ENCODE measurements at regions not wholly inside any gene's neighbourhood (a gene's known extent, or its start where the extent isn't known, plus 50 kb on each side); places are given as distances from the start of the nearest gene placed in this dataset.

DNA sequence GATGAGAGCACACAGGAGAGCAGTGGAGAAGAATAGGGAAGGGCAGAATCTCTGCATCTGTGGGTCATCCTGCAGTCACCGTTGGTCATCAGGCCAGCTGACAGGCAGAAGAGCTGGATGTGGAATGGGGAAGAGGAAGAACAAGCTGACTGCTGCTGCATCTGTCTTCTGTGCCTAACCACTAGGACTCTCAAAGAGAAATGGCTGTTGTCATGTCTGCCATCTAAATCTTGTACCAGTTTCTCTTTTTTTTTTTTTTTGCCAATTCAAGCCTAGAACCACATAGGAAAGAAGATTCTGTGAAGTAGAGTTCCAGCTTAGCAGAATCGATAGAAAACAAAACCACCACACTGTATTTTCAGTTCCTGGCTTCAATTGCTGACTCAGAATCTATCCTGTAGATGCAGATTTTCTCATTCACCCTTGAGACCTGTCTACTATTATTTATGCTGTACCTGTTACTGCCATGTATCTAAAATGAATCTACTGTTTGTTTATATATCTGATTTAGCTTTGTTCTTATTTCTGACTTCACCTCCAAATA, 421.9 kb upstream of the PRICKLE1 start:
- TF ChIP-seq, protein P1, sequence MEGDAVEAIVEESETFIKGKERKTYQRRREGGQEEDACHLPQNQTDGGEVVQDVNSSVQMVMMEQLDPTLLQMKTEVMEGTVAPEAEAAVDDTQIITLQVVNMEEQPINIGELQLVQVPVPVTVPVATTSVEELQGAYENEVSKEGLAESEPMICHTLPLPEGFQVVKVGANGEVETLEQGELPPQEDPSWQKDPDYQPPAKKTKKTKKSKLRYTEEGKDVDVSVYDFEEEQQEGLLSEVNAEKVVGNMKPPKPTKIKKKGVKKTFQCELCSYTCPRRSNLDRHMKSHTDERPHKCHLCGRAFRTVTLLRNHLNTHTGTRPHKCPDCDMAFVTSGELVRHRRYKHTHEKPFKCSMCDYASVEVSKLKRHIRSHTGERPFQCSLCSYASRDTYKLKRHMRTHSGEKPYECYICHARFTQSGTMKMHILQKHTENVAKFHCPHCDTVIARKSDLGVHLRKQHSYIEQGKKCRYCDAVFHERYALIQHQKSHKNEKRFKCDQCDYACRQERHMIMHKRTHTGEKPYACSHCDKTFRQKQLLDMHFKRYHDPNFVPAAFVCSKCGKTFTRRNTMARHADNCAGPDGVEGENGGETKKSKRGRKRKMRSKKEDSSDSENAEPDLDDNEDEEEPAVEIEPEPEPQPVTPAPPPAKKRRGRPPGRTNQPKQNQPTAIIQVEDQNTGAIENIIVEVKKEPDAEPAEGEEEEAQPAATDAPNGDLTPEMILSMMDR (IDR thresholded peaks at IDR 0.05 in 4 of 5, conservative IDR thresholded peaks at IDR 0.05 in 1 of 5): no peak
- no peak for TF ChIP-seq POLR2A (IDR thresholded peaks at IDR 0.05)
